HepG2 (cell line): ENCODE measurements at regions not wholly inside any gene's neighbourhood (a gene's known extent, or its start where the extent isn't known, plus 50 kb on each side); places are given as distances from the start of the nearest gene placed in this dataset.
A peak's percentile ranks its signal among the peaks of the same experiment; 100 is the strongest.

ENCODE experiments used
- ATAC-seq: fragments of 200-7000 bp; cut with Tn5 transposase; 3 replicates; pipeline ENCODE4 v1.9.1; 2020; ENCODE audit warnings: mild to moderate bottlenecking, moderate library complexity
- BruUV-seq: library from RNA; stranded (reverse); fragments of 400-500 nt; replicated peaks from 2 replicates; lab custom pipeline; 2021; lab: Mats Ljungman, UMichigan
- CTCF ChIA-PET: fragments of 300-600 bp; formaldehyde crosslinking; extraction: SDS; loops from one replicate; lab custom pipeline; 2021; ENCODE audit warnings: low total read pairs, inconsistent platforms, low intra/inter-chr PET ratio; lab: Yijun Ruan, JAX
- POLR2A ChIA-PET: fragments of 350-600 bp; sonication (Branson Sonifier 250); formaldehyde crosslinking; loops from one replicate; lab custom pipeline; 2020; ENCODE audit warnings: antibody characterized with exemption, inconsistent platforms; lab: Yijun Ruan, JAX
- DNase-seq: peaks from one replicate; pipeline ENCODE4 v3.0.0-alpha.2; 2015; ENCODE audit warnings: low spot score
- FAIRE-seq: peaks from 3 replicates; lab custom pipeline; 2011; peaks lifted over from hg19 to GRCh38; lab: Jason Lieb, UNC
- H2AFZ ChIP-seq: one replicate; pipeline ENCODE4 v1.6.1; 2011; ENCODE audit warnings: low read length, inconsistent platforms
- H3K27ac ChIP-seq: fragments of 300-600 bp; 3 replicates; pipeline ENCODE4 v1.8.0; 2011; ENCODE audit warnings: mixed run types, mild to moderate bottlenecking, mixed read lengths, low read length, inconsistent platforms; ENCODE audit not compliant: insufficient read depth; ENCODE audit errors: extremely low read length
- H3K27me3 ChIP-seq, 2 experiments: fragments of 200-600 bp in 1 of 2; 2 replicates in 1 of 2; 3 replicates in 1 of 2; pipeline versions ENCODE4 v1.6.0 to v1.8.0; 2011; ENCODE audit warnings: low read length in 2 of 2, mild to moderate bottlenecking in 2 of 2, moderate library complexity in 2 of 2, inconsistent platforms in 1 of 2; ENCODE audit not compliant: insufficient read depth in 2 of 2, control insufficient read depth in 1 of 2
- H3K36me3 ChIP-seq, 2 experiments: fragments of 200-600 bp in 1 of 2; replicated peaks in 1 of 2; 2 replicates in 1 of 2; 3 replicates in 1 of 2; pipeline versions ENCODE4 v1.5.1 to v1.8.0; 2011; ENCODE audit warnings: low read length in 2 of 2, inconsistent platforms in 1 of 2; ENCODE audit not compliant: insufficient read depth in 2 of 2, control insufficient read depth in 1 of 2
- H3K4me1 ChIP-seq: 2 replicates; pipeline ENCODE4 v1.5.1; 2012; ENCODE audit warnings: low read length, inconsistent platforms; ENCODE audit not compliant: insufficient read depth
- H3K4me2 ChIP-seq: 2 replicates; pipeline ENCODE4 v1.6.0; 2011; ENCODE audit warnings: low read depth, low read length, inconsistent platforms
- H3K4me3 ChIP-seq, 3 experiments: fragments of 200-600 bp in 1 of 3; sonication (generic), shearing (Covaris generic) in 1 of 3; replicated peaks in 1 of 3; 2 replicates each; pipeline ENCODE4 v1.5.1; 2011 to 2016; ENCODE audit warnings: low read length in 3 of 3, inconsistent platforms in 2 of 3, low read depth in 2 of 3, mild to moderate bottlenecking in 2 of 3, control low read depth in 1 of 3, mixed read lengths in 1 of 3; ENCODE audit not compliant: insufficient read depth in 1 of 3
- H3K79me2 ChIP-seq: one replicate; pipeline ENCODE4 v1.6.1; 2011; ENCODE audit warnings: low read length, inconsistent platforms; ENCODE audit not compliant: insufficient read depth
- H3K9ac ChIP-seq: 2 replicates; pipeline ENCODE4 v1.6.0; 2011; ENCODE audit warnings: mild to moderate bottlenecking, low read depth, low read length, inconsistent platforms; ENCODE audit not compliant: insufficient read depth
- H3K9me3 ChIP-seq: 2 replicates; pipeline ENCODE4 v1.5.1; 2012; ENCODE audit warnings: mild to moderate bottlenecking, low read length
- H4K20me1 ChIP-seq: 2 replicates; pipeline ENCODE4 v1.6.0; 2011; ENCODE audit warnings: inconsistent platforms, mild to moderate bottlenecking, low read length, moderate library complexity; ENCODE audit not compliant: insufficient read depth
- ATRX ChIP-seq: sonication (generic); formaldehyde crosslinking; IDR thresholded peaks from 2 replicates; pipeline ENCODE4 v1.4.0; 2020; ENCODE audit warnings: missing genetic modification reagents, borderline replicate concordance
- HDAC1 ChIP-seq: sonication (generic); formaldehyde crosslinking; IDR thresholded peaks from 2 replicates; pipeline ENCODE4 v1.5.1; 2020; ENCODE audit warnings: mild to moderate bottlenecking, missing genetic modification reagents
- MAFG ChIP-seq: sonication (generic); formaldehyde crosslinking; IDR thresholded peaks from 2 replicates; pipeline ENCODE4 v1.5.1; 2020; ENCODE audit warnings: mild to moderate bottlenecking, missing genetic modification reagents
- MXD1 ChIP-seq: sonication (generic); formaldehyde crosslinking; IDR thresholded peaks from 2 replicates; pipeline ENCODE4 v1.4.0; 2020; ENCODE audit warnings: mild to moderate bottlenecking, missing genetic modification reagents
- PAXIP1 ChIP-seq: sonication (generic); formaldehyde crosslinking; conservative IDR thresholded peaks from 2 replicates; pipeline ENCODE4 v1.4.0; 2020; ENCODE audit warnings: mild to moderate bottlenecking, missing genetic modification reagents, moderate library complexity
- SAFB2 ChIP-seq: sonication (generic); formaldehyde crosslinking; IDR thresholded peaks from 2 replicates; pipeline ENCODE4 v1.5.1; 2020; ENCODE audit warnings: missing genetic modification reagents, low read depth, mild to moderate bottlenecking, borderline replicate concordance
- SOX13 ChIP-seq, 3 experiments: fragments of 450-650 bp in 1 of 3; sonication (generic) in 1 of 3; formaldehyde crosslinking in 1 of 3; IDR thresholded peaks in 2 of 3; conservative IDR thresholded peaks in 1 of 3; 2 replicates each; pipeline versions ENCODE4 v1.5.0 to v1.6.1; 2016 to 2020; ENCODE audit warnings: antibody characterized with exemption in 1 of 3, mild to moderate bottlenecking in 1 of 3, missing compliant biosample characterization in 1 of 3, missing genetic modification reagents in 1 of 3, moderate library complexity in 1 of 3
- SOX6 ChIP-seq, 2 experiments: fragments of 450-650 bp in 1 of 2; sonication (generic) in 1 of 2; formaldehyde crosslinking in 1 of 2; IDR thresholded peaks; 2 replicates each; pipeline versions ENCODE4 v1.4.0 to v1.6.1; 2017 to 2020; ENCODE audit warnings: antibody characterized with exemption in 1 of 2, mild to moderate bottlenecking in 1 of 2, missing genetic modification reagents in 1 of 2
- WGBS: methylation state at CpG from one replicate; pipeline ENCODE4 v1.1.6; 2017; ENCODE audit warnings: low lambda C conversion rate; 5-methylcytosine and 5-hydroxymethylcytosine counted together
- in situ Hi-C: cut with HindIII; loops from 2 replicates; pipeline ENCODE4 v1.10.0; 2017; ENCODE audit warnings: low pct_unique_long_range_greater_than_20kb; ENCODE audit not compliant: extremely low pct_ligation_motif_present
- intact Hi-C: fragments of 100-400 bp; cut with micrococcal nuclease; formaldehyde crosslinking; loops from one replicate; pipeline ENCODE4 v1.10.0; 2022; ENCODE audit not compliant: unreplicated experiment
- TF ChIP-seq, protein P1 (sequence below): sonication (generic); formaldehyde crosslinking; conservative IDR thresholded peaks from 2 replicates; pipeline ENCODE4 v1.5.0; 2020; ENCODE audit warnings: missing genetic modification reagents
- TF ChIP-seq, protein P2 (sequence below): sonication (generic); formaldehyde crosslinking; IDR thresholded peaks from 2 replicates; pipeline ENCODE4 v1.4.0; 2020; ENCODE audit warnings: missing genetic modification reagents

DNA sequence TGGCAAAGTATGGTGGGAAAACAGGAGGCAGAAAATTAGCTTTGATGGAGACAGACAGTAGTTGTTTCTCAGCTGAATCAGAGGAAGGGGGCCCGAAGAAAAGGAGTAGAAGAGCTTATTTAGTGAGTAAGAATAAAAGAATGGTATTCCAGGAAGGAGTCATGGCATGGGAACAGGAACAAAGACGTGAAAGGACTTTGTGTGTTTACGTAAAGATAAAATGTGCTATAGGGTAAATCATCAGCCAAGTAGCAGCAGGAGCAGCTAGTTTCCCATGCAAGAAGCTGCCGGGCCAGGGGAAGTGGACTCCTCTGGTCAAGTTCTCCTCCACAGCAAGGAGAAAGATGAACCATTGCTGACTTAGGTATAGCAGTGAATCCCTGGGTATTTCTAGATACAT lies 454.5 kb downstream of the HINT1 start:
- H3K4me2 ChIP-seq: peak overlapping the region; percentile 44
- intact Hi-C loops: no loop called here
- CTCF ChIA-PET: no interaction called here
- TF ChIP-seq SOX6 (IDR thresholded peaks at IDR 0.05): no peak
- peak; percentile 21; the same call in 1 of the 2 replicates for TF ChIP-seq SOX6 (CRISPR knock-in tag; IDR thresholded peaks at IDR 0.05)
- TF ChIP-seq SAFB2: no peak
- no peak for TF ChIP-seq HDAC1
- TF ChIP-seq PAXIP1 (CRISPR knock-in tag): 0 out of 2 replicates have a peak, but pooled peaks have one; percentile 19
- TF ChIP-seq, protein P1, sequence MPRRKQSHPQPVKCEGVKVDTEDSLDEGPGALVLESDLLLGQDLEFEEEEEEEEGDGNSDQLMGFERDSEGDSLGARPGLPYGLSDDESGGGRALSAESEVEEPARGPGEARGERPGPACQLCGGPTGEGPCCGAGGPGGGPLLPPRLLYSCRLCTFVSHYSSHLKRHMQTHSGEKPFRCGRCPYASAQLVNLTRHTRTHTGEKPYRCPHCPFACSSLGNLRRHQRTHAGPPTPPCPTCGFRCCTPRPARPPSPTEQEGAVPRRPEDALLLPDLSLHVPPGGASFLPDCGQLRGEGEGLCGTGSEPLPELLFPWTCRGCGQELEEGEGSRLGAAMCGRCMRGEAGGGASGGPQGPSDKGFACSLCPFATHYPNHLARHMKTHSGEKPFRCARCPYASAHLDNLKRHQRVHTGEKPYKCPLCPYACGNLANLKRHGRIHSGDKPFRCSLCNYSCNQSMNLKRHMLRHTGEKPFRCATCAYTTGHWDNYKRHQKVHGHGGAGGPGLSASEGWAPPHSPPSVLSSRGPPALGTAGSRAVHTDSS (CRISPR knock-in tag): no peak
- TF ChIP-seq SOX13 (IDR thresholded peaks at IDR 0.05): no peak
- TF ChIP-seq SOX13 (CRISPR knock-in tag; conservative IDR thresholded peaks at IDR 0.05 in 1 of 2, IDR thresholded peaks at IDR 0.05 in 1 of 2): peak in 1 of 2 experiments; percentile 45; a peak in 1 of 4 replicates
- TF ChIP-seq MAFG (CRISPR knock-in tag): no peak
- no peak for TF ChIP-seq MXD1
- no peak for TF ChIP-seq ATRX (CRISPR knock-in tag)
- TF ChIP-seq, protein P2, sequence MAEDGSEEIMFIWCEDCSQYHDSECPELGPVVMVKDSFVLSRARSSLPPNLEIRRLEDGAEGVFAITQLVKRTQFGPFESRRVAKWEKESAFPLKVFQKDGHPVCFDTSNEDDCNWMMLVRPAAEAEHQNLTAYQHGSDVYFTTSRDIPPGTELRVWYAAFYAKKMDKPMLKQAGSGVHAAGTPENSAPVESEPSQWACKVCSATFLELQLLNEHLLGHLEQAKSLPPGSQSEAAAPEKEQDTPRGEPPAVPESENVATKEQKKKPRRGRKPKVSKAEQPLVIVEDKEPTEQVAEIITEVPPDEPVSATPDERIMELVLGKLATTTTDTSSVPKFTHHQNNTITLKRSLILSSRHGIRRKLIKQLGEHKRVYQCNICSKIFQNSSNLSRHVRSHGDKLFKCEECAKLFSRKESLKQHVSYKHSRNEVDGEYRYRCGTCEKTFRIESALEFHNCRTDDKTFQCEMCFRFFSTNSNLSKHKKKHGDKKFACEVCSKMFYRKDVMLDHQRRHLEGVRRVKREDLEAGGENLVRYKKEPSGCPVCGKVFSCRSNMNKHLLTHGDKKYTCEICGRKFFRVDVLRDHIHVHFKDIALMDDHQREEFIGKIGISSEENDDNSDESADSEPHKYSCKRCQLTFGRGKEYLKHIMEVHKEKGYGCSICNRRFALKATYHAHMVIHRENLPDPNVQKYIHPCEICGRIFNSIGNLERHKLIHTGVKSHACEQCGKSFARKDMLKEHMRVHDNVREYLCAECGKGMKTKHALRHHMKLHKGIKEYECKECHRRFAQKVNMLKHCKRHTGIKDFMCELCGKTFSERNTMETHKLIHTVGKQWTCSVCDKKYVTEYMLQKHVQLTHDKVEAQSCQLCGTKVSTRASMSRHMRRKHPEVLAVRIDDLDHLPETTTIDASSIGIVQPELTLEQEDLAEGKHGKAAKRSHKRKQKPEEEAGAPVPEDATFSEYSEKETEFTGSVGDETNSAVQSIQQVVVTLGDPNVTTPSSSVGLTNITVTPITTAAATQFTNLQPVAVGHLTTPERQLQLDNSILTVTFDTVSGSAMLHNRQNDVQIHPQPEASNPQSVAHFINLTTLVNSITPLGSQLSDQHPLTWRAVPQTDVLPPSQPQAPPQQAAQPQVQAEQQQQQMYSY: no peak

More for the DNA sequence above, 454.5 kb downstream of the HINT1 start:
- in situ Hi-C loops: loop anchor here (25.0 kb wide), 1 partner anchor 598 kb away; no protein-coding TSS in a partner anchor
- POLR2A ChIA-PET: no interaction called here
- no peaks in the 10 kb centered on the region for H3K36me3 ChIP-seq
- H3K27ac ChIP-seq: no peak overlapping the region
- WGBS: under 1% methylated on average over 4 of the region's 4 CpGs
- peak; percentile 33 for DNase-seq
- H2AFZ ChIP-seq: no peak overlapping the region
- H3K27me3 ChIP-seq: no peaks in the 10 kb centered on the region
- no peak for FAIRE-seq
- H3K4me3 ChIP-seq: no peak overlapping the region
- H3K9ac ChIP-seq: no peak overlapping the region
- no peaks in the 10 kb centered on the region for H3K79me2 ChIP-seq
- peak; percentile 68 for ATAC-seq
- H3K4me1 ChIP-seq: peaks cover 13% of the 10 kb centered on the region
- H4K20me1 ChIP-seq: no peaks in the 10 kb centered on the region
- H3K9me3 ChIP-seq: no peaks in the 10 kb centered on the region
- no TSS peak for BruUV-seq
